ENCODE measurements at regions not wholly inside any gene's neighbourhood (a gene's known extent, or its start where the extent isn't known, plus 50 kb on each side); places are given as distances from the start of the nearest gene placed in this dataset.

GRCh38 chr6:27138837-27139755 lies 108.4 kb upstream of the PRSS16 start (continued):
- TF ChIP-seq ZBTB21 (CRISPR knock-in tag; IDR thresholded peaks at IDR 0.05; ENCODE audit: borderline replicate concordance): no peak
- peak; percentile 91; the same call in 1 of the 2 replicates for TF ChIP-seq TEAD1 (CRISPR knock-in tag; IDR thresholded peaks at IDR 0.05)
- peak; percentile 72; the same call in 1 of the 2 replicates for TF ChIP-seq ATF2 (CRISPR knock-in tag; IDR thresholded peaks at IDR 0.05; ENCODE audit: borderline replicate concordance, low read depth)
- no peak for TF ChIP-seq MXD4 (CRISPR knock-in tag; IDR thresholded peaks at IDR 0.05; ENCODE audit: borderline replicate concordance)
- TF ChIP-seq PREB (CRISPR knock-in tag; IDR thresholded peaks at IDR 0.05; ENCODE audit: borderline replicate concordance): no peak; the same call in 1 of the 2 replicates
- no peak for TF ChIP-seq IRF2 (CRISPR knock-in tag; IDR thresholded peaks at IDR 0.05; ENCODE audit: borderline replicate concordance, low read depth)
- TF ChIP-seq E2F5 (CRISPR knock-in tag; IDR thresholded peaks at IDR 0.05): peak; percentile 100
- no peak for TF ChIP-seq GABPB1 (CRISPR knock-in tag; IDR thresholded peaks at IDR 0.05)
- TF ChIP-seq HMGA2 (CRISPR knock-in tag; IDR thresholded peaks at IDR 0.05): no peak
- TF ChIP-seq ATF6 (CRISPR knock-in tag; IDR thresholded peaks at IDR 0.05): no peak
- no peak for TF ChIP-seq CDX4 (CRISPR knock-in tag; IDR thresholded peaks at IDR 0.05; ENCODE audit: borderline replicate concordance)
- TF ChIP-seq MYBL2 (CRISPR knock-in tag; IDR thresholded peaks at IDR 0.05): 0 out of 2 replicates have a peak, but pooled peaks have one; percentile 33
- TF ChIP-seq NR2C2 (CRISPR knock-in tag; IDR thresholded peaks at IDR 0.05): no peak
- no peak for TF ChIP-seq JAZF1 (CRISPR knock-in tag; IDR thresholded peaks at IDR 0.05)
- TF ChIP-seq ETV6 (CRISPR knock-in tag; IDR thresholded peaks at IDR 0.05): peak; percentile 95

GRCh38 chr6:27139756-27140579 lies 107.5 kb upstream of the PRSS16 start:
- Mint-ChIP-seq H3K27ac (peak overlapping the region; percentile 99), H3K9me3 (no peaks in the 10 kb centered on the region), H3K36me3 (peaks cover 12% of the 10 kb centered on the region; the same call in 1 of the 2 replicates), H3K27me3 (ENCODE audit: low read depth) (no peaks in the 10 kb centered on the region), H3K4me1 (peaks cover 58% of the 10 kb centered on the region), H3K4me3 (peak overlapping the region; percentile 97)
- peak; percentile 12 for ATAC-seq
- no peak for DNase-seq (ENCODE audit: low spot score)
- ChIA-PET POLR2A (interaction anchor here (0.9 to 3.4 kb wide), 15 partner anchors 8 to 1108 kb away, joined by 3 to 50 read pairs (median 7); a partner anchor contains a TSS), CTCF (no interaction called here)
- TF ChIP-seq E2F5 (CRISPR knock-in tag; IDR thresholded peaks at IDR 0.05): no peak
- no peak for TF ChIP-seq ATF3 (CRISPR knock-in tag; conservative IDR thresholded peaks at IDR 0.05)
- TF ChIP-seq CDX4 (CRISPR knock-in tag; IDR thresholded peaks at IDR 0.05; ENCODE audit: borderline replicate concordance): no peak; the same call in 1 of the 2 replicates
- peak; percentile 88; the same call in 1 of the 2 replicates for TF ChIP-seq ZNF416 (CRISPR knock-in tag; IDR thresholded peaks at IDR 0.05)
- TF ChIP-seq ETV6 (CRISPR knock-in tag; IDR thresholded peaks at IDR 0.05): no peak
- no peak for TF ChIP-seq CTCF (IDR thresholded peaks at IDR 0.05)
- no peak for TF ChIP-seq TCF7 (CRISPR knock-in tag; IDR thresholded peaks at IDR 0.05; ENCODE audit: low read depth)
- no peak for TF ChIP-seq ATF2 (CRISPR knock-in tag; IDR thresholded peaks at IDR 0.05; ENCODE audit: borderline replicate concordance, low read depth)
- TF ChIP-seq NFATC4 (CRISPR knock-in tag; IDR thresholded peaks at IDR 0.05): peak; percentile 90

Measured in WTC11 (cell line).